HepG2 (cell line): ENCODE measurements at regions not wholly inside any gene's neighbourhood (a gene's known extent, or its start where the extent isn't known, plus 50 kb on each side); places are given as distances from the start of the nearest gene placed in this dataset.

ENCODE experiments used
- ATAC-seq: fragments of 200-7000 bp; cut with Tn5 transposase; 3 replicates; pipeline ENCODE4 v1.9.1; 2020; ENCODE audit warnings: mild to moderate bottlenecking, moderate library complexity
- BruUV-seq: library from RNA; stranded (reverse); fragments of 400-500 nt; replicated peaks from 2 replicates; lab custom pipeline; 2021; lab: Mats Ljungman, UMichigan
- CTCF ChIA-PET: fragments of 300-600 bp; formaldehyde crosslinking; extraction: SDS; loops from one replicate; lab custom pipeline; 2021; ENCODE audit warnings: low total read pairs, inconsistent platforms, low intra/inter-chr PET ratio; lab: Yijun Ruan, JAX
- POLR2A ChIA-PET: fragments of 350-600 bp; sonication (Branson Sonifier 250); formaldehyde crosslinking; loops from one replicate; lab custom pipeline; 2020; ENCODE audit warnings: antibody characterized with exemption, inconsistent platforms; lab: Yijun Ruan, JAX
- DNase-seq: peaks from one replicate; pipeline ENCODE4 v3.0.0-alpha.2; 2015; ENCODE audit warnings: low spot score
- FAIRE-seq: peaks from 3 replicates; lab custom pipeline; 2011; peaks lifted over from hg19 to GRCh38; lab: Jason Lieb, UNC
- H2AFZ ChIP-seq: one replicate; pipeline ENCODE4 v1.6.1; 2011; ENCODE audit warnings: low read length, inconsistent platforms
- H3K27ac ChIP-seq: fragments of 300-600 bp; 3 replicates; pipeline ENCODE4 v1.8.0; 2011; ENCODE audit warnings: mixed run types, mild to moderate bottlenecking, mixed read lengths, low read length, inconsistent platforms; ENCODE audit not compliant: insufficient read depth; ENCODE audit errors: extremely low read length
- H3K27me3 ChIP-seq, 2 experiments: fragments of 200-600 bp in 1 of 2; 2 replicates in 1 of 2; 3 replicates in 1 of 2; pipeline versions ENCODE4 v1.6.0 to v1.8.0; 2011; ENCODE audit warnings: low read length in 2 of 2, mild to moderate bottlenecking in 2 of 2, moderate library complexity in 2 of 2, inconsistent platforms in 1 of 2; ENCODE audit not compliant: insufficient read depth in 2 of 2, control insufficient read depth in 1 of 2
- H3K36me3 ChIP-seq, 2 experiments: fragments of 200-600 bp in 1 of 2; replicated peaks in 1 of 2; 2 replicates in 1 of 2; 3 replicates in 1 of 2; pipeline versions ENCODE4 v1.5.1 to v1.8.0; 2011; ENCODE audit warnings: low read length in 2 of 2, inconsistent platforms in 1 of 2; ENCODE audit not compliant: insufficient read depth in 2 of 2, control insufficient read depth in 1 of 2
- H3K4me1 ChIP-seq: 2 replicates; pipeline ENCODE4 v1.5.1; 2012; ENCODE audit warnings: low read length, inconsistent platforms; ENCODE audit not compliant: insufficient read depth
- H3K4me2 ChIP-seq: 2 replicates; pipeline ENCODE4 v1.6.0; 2011; ENCODE audit warnings: low read depth, low read length, inconsistent platforms
- H3K4me3 ChIP-seq, 3 experiments: fragments of 200-600 bp in 1 of 3; sonication (generic), shearing (Covaris generic) in 1 of 3; replicated peaks in 1 of 3; 2 replicates each; pipeline ENCODE4 v1.5.1; 2011 to 2016; ENCODE audit warnings: low read length in 3 of 3, inconsistent platforms in 2 of 3, low read depth in 2 of 3, mild to moderate bottlenecking in 2 of 3, control low read depth in 1 of 3, mixed read lengths in 1 of 3; ENCODE audit not compliant: insufficient read depth in 1 of 3
- H3K79me2 ChIP-seq: one replicate; pipeline ENCODE4 v1.6.1; 2011; ENCODE audit warnings: low read length, inconsistent platforms; ENCODE audit not compliant: insufficient read depth
- H3K9ac ChIP-seq: 2 replicates; pipeline ENCODE4 v1.6.0; 2011; ENCODE audit warnings: mild to moderate bottlenecking, low read depth, low read length, inconsistent platforms; ENCODE audit not compliant: insufficient read depth
- H3K9me3 ChIP-seq: 2 replicates; pipeline ENCODE4 v1.5.1; 2012; ENCODE audit warnings: mild to moderate bottlenecking, low read length
- H4K20me1 ChIP-seq: 2 replicates; pipeline ENCODE4 v1.6.0; 2011; ENCODE audit warnings: inconsistent platforms, mild to moderate bottlenecking, low read length, moderate library complexity; ENCODE audit not compliant: insufficient read depth
- FOXA3 ChIP-seq: IDR thresholded peaks from 2 replicates; pipeline ENCODE4 v1.6.1; 2016; ENCODE audit warnings: missing genetic modification reagents, missing compliant biosample characterization
- HDAC1 ChIP-seq: sonication (generic); formaldehyde crosslinking; IDR thresholded peaks from 2 replicates; pipeline ENCODE4 v1.5.1; 2020; ENCODE audit warnings: mild to moderate bottlenecking, missing genetic modification reagents
- POLR2AphosphoS5 ChIP-seq: IDR thresholded peaks from 2 replicates; pipeline ENCODE4 v1.6.1; 2012; ENCODE audit warnings: low read depth, low read length
- SP5 ChIP-seq: IDR thresholded peaks from 2 replicates; pipeline ENCODE4 v1.6.1; 2016; ENCODE audit warnings: low read depth, borderline replicate concordance
- TBP ChIP-seq: sonication (generic); formaldehyde crosslinking; IDR thresholded peaks from 2 replicates; pipeline ENCODE4 v1.5.0; 2020; ENCODE audit warnings: missing genetic modification reagents
- ZC3H4 ChIP-seq: sonication (generic); formaldehyde crosslinking; IDR thresholded peaks from 2 replicates; pipeline ENCODE4 v1.4.0; 2020; ENCODE audit warnings: missing genetic modification reagents, borderline replicate concordance
- ZNF12 ChIP-seq: sonication (generic); formaldehyde crosslinking; IDR thresholded peaks from 2 replicates; pipeline ENCODE4 v1.5.0; 2020; ENCODE audit warnings: missing genetic modification reagents
- ZNF446 ChIP-seq: sonication (generic); formaldehyde crosslinking; IDR thresholded peaks from 2 replicates; pipeline ENCODE4 v1.5.0; 2020; ENCODE audit warnings: mild to moderate bottlenecking, missing genetic modification reagents
- ZNF543 ChIP-seq: sonication (generic); formaldehyde crosslinking; IDR thresholded peaks from 2 replicates; pipeline ENCODE4 v1.4.0; 2020; ENCODE audit warnings: mild to moderate bottlenecking, missing genetic modification reagents
- ZNF619 ChIP-seq: sonication (generic); formaldehyde crosslinking; IDR thresholded peaks from 2 replicates; pipeline ENCODE4 v1.4.0; 2020; ENCODE audit warnings: mild to moderate bottlenecking, missing genetic modification reagents
- ZNF709 ChIP-seq: sonication (generic); formaldehyde crosslinking; IDR thresholded peaks from 2 replicates; pipeline ENCODE4 v1.5.0; 2020; ENCODE audit warnings: mild to moderate bottlenecking, missing genetic modification reagents
- ZNF841 ChIP-seq: sonication (generic); formaldehyde crosslinking; IDR thresholded peaks from 2 replicates; pipeline ENCODE4 v1.8.1; 2023; ENCODE audit warnings: missing genetic modification reagents, borderline replicate concordance
- ZSCAN25 ChIP-seq: sonication (generic); formaldehyde crosslinking; IDR thresholded peaks from 2 replicates; pipeline ENCODE4 v1.8.0; 2022; ENCODE audit warnings: mild to moderate bottlenecking, missing genetic modification reagents
- WGBS: methylation state at CpG from one replicate; pipeline ENCODE4 v1.1.6; 2017; ENCODE audit warnings: low lambda C conversion rate; 5-methylcytosine and 5-hydroxymethylcytosine counted together
- in situ Hi-C: cut with HindIII; loops from 2 replicates; pipeline ENCODE4 v1.10.0; 2017; ENCODE audit warnings: low pct_unique_long_range_greater_than_20kb; ENCODE audit not compliant: extremely low pct_ligation_motif_present
- intact Hi-C: fragments of 100-400 bp; cut with micrococcal nuclease; formaldehyde crosslinking; loops from one replicate; pipeline ENCODE4 v1.10.0; 2022; ENCODE audit not compliant: unreplicated experiment
- TF ChIP-seq, protein P1 (sequence below): sonication (generic); formaldehyde crosslinking; IDR thresholded peaks from 2 replicates; pipeline ENCODE4 v1.8.1; 2023; ENCODE audit warnings: missing genetic modification reagents, inconsistent platforms, borderline replicate concordance
- TF ChIP-seq, protein P2 (sequence below): sonication (generic); formaldehyde crosslinking; IDR thresholded peaks from 2 replicates; pipeline ENCODE4 v1.4.0; 2020; ENCODE audit warnings: missing genetic modification reagents
- TF ChIP-seq, protein P3 (sequence below): sonication (generic); formaldehyde crosslinking; conservative IDR thresholded peaks from 2 replicates; pipeline ENCODE4 v1.4.0; 2020; ENCODE audit warnings: missing genetic modification reagents
- TF ChIP-seq, protein P4 (sequence below): sonication (generic); formaldehyde crosslinking; IDR thresholded peaks from 2 replicates; pipeline ENCODE4 v1.5.1; 2020; ENCODE audit warnings: missing genetic modification reagents, mild to moderate bottlenecking, borderline replicate concordance

DNA sequence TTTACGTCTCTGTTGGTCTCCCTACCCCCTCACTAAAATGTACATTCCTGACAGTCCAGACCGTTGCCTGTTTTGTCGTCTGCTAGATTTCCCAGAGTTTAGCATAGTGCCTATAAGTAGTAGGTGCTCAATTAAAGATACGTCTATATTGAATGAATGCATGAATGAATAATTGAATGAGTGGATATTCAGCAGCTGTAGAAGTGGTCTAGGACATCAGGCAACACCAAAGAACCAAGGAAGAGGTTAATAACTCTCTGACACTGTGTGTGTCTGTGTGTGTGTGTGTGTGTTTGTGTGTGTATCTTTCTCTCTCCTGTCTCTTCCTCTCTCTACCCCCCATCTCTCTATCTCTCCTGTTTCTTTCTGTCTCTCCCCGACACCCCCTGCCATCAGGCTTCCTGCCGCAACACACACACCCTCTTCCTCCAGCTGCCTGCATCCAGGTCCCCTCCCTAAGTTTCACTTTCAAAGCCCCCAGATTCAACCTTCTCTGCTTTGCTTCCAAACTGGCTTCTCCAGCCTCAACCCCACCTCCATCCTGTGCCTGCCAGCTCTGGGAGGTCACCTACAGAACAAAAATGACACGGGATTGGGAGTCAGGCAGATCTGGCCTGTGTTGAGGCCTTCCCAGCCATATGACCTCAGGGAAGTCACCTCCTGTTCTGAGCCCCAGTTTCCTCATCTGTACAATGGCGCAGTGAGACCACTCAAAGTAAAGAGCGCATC, 119.9 kb upstream of the NCOR2 start:
- Histone ChIP-seq H3K36me3 (no peaks in the 10 kb centered on the region), H3K9ac (no peak overlapping the region), H4K20me1 (no peaks in the 10 kb centered on the region), H3K27ac (no peak overlapping the region), H3K4me1 (peaks cover 30% of the 10 kb centered on the region), H2AFZ (no peak overlapping the region), H3K4me2 (no peak overlapping the region), H3K9me3 (no peaks in the 10 kb centered on the region), H3K27me3 (peaks cover 2 to 45% of the 10 kb centered on the region in 2 experiments), H3K79me2 (no peaks in the 10 kb centered on the region), H3K4me3 (no peak overlapping the region)
- no peak for DNase-seq
- intact Hi-C loops = no loop called here
- no peak for ATAC-seq
- ChIA-PET POLR2A (no interaction called here), CTCF (interaction anchor here (0.6 kb wide), 1 partner anchor 119 kb away, joined by 3 read pairs; no protein-coding TSS in a partner anchor)
- 29% methylated on average over 7 of the region's 9 CpGs for WGBS
- in situ Hi-C loops = no loop called here
- FAIRE-seq = no peak
- TF ChIP-seq ZNF709 (no peak), ZNF543 (CRISPR knock-in tag) (no peak), TBP (no peak), POLR2AphosphoS5 (no peak), ZNF619 (CRISPR knock-in tag) (no peak), ZNF12 (CRISPR knock-in tag) (no peak), ZC3H4 (no peak), ZNF841 (no peak), FOXA3 (CRISPR knock-in tag) (no peak), SP5 (CRISPR knock-in tag) (no peak), HDAC1 (no peak), ZNF446 (CRISPR knock-in tag) (no peak), ZSCAN25 (no peak)
- TF ChIP-seq, protein P1, sequence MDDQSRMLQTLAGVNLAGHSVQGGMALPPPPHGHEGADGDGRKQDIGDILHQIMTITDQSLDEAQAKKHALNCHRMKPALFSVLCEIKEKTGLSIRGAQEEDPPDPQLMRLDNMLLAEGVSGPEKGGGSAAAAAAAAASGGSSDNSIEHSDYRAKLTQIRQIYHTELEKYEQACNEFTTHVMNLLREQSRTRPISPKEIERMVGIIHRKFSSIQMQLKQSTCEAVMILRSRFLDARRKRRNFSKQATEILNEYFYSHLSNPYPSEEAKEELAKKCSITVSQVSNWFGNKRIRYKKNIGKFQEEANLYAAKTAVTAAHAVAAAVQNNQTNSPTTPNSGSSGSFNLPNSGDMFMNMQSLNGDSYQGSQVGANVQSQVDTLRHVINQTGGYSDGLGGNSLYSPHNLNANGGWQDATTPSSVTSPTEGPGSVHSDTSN = no peak
- TF ChIP-seq, protein P2, sequence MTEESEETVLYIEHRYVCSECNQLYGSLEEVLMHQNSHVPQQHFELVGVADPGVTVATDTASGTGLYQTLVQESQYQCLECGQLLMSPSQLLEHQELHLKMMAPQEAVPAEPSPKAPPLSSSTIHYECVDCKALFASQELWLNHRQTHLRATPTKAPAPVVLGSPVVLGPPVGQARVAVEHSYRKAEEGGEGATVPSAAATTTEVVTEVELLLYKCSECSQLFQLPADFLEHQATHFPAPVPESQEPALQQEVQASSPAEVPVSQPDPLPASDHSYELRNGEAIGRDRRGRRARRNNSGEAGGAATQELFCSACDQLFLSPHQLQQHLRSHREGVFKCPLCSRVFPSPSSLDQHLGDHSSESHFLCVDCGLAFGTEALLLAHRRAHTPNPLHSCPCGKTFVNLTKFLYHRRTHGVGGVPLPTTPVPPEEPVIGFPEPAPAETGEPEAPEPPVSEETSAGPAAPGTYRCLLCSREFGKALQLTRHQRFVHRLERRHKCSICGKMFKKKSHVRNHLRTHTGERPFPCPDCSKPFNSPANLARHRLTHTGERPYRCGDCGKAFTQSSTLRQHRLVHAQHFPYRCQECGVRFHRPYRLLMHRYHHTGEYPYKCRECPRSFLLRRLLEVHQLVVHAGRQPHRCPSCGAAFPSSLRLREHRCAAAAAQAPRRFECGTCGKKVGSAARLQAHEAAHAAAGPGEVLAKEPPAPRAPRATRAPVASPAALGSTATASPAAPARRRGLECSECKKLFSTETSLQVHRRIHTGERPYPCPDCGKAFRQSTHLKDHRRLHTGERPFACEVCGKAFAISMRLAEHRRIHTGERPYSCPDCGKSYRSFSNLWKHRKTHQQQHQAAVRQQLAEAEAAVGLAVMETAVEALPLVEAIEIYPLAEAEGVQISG (CRISPR knock-in tag) = no peak
- TF ChIP-seq, protein P3, sequence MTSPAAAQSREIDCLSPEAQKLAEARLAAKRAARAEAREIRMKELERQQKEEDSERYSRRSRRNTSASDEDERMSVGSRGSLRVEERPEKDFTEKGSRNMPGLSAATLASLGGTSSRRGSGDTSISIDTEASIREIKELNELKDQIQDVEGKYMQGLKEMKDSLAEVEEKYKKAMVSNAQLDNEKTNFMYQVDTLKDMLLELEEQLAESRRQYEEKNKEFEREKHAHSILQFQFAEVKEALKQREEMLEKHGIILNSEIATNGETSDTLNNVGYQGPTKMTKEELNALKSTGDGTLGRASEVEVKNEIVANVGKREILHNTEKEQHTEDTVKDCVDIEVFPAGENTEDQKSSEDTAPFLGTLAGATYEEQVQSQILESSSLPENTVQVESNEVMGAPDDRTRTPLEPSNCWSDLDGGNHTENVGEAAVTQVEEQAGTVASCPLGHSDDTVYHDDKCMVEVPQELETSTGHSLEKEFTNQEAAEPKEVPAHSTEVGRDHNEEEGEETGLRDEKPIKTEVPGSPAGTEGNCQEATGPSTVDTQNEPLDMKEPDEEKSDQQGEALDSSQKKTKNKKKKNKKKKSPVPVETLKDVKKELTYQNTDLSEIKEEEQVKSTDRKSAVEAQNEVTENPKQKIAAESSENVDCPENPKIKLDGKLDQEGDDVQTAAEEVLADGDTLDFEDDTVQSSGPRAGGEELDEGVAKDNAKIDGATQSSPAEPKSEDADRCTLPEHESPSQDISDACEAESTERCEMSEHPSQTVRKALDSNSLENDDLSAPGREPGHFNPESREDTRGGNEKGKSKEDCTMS (CRISPR knock-in tag) = no peak
- TF ChIP-seq, protein P4, sequence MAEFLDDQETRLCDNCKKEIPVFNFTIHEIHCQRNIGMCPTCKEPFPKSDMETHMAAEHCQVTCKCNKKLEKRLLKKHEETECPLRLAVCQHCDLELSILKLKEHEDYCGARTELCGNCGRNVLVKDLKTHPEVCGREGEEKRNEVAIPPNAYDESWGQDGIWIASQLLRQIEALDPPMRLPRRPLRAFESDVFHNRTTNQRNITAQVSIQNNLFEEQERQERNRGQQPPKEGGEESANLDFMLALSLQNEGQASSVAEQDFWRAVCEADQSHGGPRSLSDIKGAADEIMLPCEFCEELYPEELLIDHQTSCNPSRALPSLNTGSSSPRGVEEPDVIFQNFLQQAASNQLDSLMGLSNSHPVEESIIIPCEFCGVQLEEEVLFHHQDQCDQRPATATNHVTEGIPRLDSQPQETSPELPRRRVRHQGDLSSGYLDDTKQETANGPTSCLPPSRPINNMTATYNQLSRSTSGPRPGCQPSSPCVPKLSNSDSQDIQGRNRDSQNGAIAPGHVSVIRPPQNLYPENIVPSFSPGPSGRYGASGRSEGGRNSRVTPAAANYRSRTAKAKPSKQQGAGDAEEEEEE = no peak
- BruUV-seq = no TSS peak
